ENCODE measurements at regions not wholly inside any gene's neighbourhood (a gene's known extent, or its start where the extent isn't known, plus 50 kb on each side); places are given as distances from the start of the nearest gene placed in this dataset.
"Not testable (repeated sequence)": the region's sequence is repeated elsewhere in the genome, so short reads cannot be mapped to it uniquely, and the experiment has no call there.

- no peak for DNase-seq (ENCODE audit: low spot score)
Observed at GRCh38 chr5:36529142-36529541, 77.3 kb upstream of the SLC1A3 start.

DNA sequence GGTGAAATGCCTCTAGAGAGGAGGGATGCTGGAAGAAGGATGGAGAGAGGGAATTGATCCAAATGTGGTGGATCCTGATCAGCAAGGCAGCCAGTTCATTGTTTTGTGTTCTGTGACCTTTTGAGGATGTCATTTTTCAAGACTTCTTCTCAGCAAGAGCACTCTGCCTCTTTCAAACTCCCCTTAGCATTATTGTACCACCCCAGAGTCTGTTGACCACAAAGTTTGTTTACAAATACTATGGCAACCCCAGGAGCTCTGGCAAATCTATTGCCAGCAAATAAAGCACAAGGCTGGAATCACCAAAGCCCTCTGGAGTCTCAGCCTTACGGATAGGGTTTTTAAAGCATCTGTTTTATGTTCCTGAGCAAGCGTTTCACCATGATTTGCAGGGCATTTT is 76.2 kb upstream of the SLC1A3 start:
- DNase-seq (ENCODE audit: low spot score), result no peak

- no peak for DNase-seq (ENCODE audit: low spot score)
Observed at GRCh38 chr5:36531401-36531800, 75.0 kb upstream of the SLC1A3 start.

DNA sequence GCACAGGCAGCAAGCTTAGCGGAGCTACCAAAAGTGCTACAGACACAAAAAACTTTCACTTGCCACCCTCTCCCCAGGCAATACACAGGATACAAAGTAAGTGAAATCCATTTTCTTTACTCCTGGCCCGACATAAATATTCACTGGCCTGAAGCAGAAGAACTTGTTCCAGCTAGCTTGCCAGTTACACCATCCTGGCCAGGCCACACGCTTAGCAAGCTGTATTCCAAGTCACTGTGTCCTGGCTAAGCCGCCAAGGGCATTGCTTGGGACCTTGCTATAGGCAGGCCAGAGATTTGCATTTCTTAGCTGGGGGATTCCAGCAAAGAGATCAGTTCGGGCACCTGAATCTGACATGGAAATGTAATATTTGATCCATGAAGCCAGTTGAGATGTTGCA is 71.0 kb upstream of the SLC1A3 start:
- no peak for DNase-seq (ENCODE audit: low spot score)

DNA sequence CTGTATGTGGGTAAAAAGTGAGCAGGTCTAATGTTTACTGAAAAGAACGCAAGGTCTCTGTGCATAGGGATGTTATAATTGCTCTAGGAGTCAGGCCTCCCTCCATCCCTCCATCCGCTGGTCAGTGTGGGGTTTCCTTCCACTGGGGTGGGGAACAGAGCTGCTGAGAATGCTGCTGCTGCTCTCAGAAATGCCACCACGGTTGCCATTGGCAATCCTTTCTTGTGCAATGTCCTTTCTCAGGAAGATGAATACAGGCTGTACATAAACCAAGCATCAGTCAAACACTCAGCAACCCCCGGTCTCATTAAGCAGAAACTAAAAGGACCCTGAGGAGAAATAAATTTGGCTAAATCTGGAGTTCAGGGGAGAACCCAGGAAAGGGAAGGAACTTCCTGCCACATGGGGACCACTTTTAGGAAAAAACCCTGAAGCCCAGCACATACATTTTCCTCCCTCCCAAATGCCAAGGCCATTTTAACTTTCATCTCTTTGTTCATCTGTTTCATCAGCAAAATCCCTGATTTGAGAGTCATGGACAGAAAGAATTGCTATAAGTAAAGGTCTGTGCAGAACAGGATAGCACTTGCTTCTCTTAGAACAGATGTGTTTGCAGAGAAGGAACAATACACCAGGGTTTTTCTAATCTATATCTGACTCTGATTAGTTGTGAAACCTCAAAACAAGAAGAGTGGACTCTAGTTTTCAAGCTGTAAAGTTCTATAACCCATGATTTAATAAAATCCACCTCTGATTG is 70.4 kb upstream of the SLC1A3 start:
- no peak for DNase-seq (ENCODE audit: low spot score)

GRCh38 chr5:36536616-36537005 is 69.8 kb upstream of the SLC1A3 start:
- DNase-seq (ENCODE audit: low spot score), result no peak

DNA sequence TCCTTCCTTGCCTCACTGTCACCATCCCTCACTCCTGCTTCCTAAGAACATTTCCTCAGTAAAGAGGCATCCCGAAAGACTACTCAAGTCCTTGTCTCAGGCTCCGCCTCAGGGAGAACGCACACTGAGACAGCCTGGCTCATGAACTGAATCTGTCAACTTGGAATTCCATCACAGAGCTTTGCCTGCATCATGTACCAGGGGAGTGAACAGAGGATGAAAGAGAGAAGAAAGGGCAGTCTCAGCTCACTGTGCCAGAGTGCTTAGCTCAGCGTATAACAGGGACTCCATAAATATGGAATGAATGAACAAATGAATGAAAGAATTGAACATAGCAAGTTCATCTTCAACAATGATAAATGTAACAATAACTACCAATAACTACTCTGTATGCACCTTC is 68.7 kb upstream of the SLC1A3 start:
- DNase-seq (ENCODE audit: low spot score), result no peak

- DNase-seq (ENCODE audit: low spot score), result no peak
Observed at GRCh38 chr5:36552651-36553393, 53.6 kb upstream of the SLC1A3 start.

GRCh38 chr5:36555035-36555434 is 51.4 kb upstream of the SLC1A3 start:
- DNase-seq (ENCODE audit: low spot score), result not testable (repeated sequence)

All from COLO829 (cell line).